Endothelial cell of umbilical vein (primary cell): ENCODE measurements at regions not wholly inside any gene's neighbourhood (a gene's known extent, or its start where the extent isn't known, plus 50 kb on each side); places are given as distances from the start of the nearest gene placed in this dataset.

ENCODE experiments used
- BruUV-seq: library from RNA; stranded (reverse); fragments of 400-500 nt; replicated peaks from 2 replicates; lab custom pipeline; 2021; lab: Mats Ljungman, UMichigan
- CTCF ChIA-PET: fragments of 300-600, 350-600 bp; sonication (Branson Sonifier 250); formaldehyde crosslinking; loops from one replicate; lab custom pipeline; 2021; ENCODE audit warnings: antibody characterized with exemption, inconsistent platforms; lab: Charles Lee
- POLR2A ChIA-PET: fragments of 300-600, 350-600 bp; sonication (Branson Sonifier 250); formaldehyde crosslinking; loops from one replicate; lab custom pipeline; 2021; ENCODE audit warnings: antibody characterized with exemption, inconsistent platforms; lab: Charles Lee
- DNase-seq: peaks from one replicate; pipeline ENCODE4 v3.0.0-alpha.2; 2011; ENCODE audit warnings: low read depth, low spot score
- FAIRE-seq: peaks from 2 replicates; lab custom pipeline; 2011; peaks lifted over from hg19 to GRCh38; lab: Jason Lieb, UNC
- H2AFZ ChIP-seq: 2 replicates; pipeline ENCODE4 v1.6.0; 2012; ENCODE audit warnings: low read depth, low read length, control low read depth, inconsistent platforms
- H3K27ac ChIP-seq: 2 replicates; pipeline ENCODE4 v1.5.1; 2011; ENCODE audit warnings: low read depth, mild to moderate bottlenecking, control low read depth, low read length, moderate library complexity; ENCODE audit not compliant: insufficient read depth
- H3K27me3 ChIP-seq, 2 experiments: 2 replicates each; pipeline versions ENCODE4 v1.6.0 to v1.6.1; 2011; ENCODE audit warnings: low read length in 2 of 2, mixed read lengths in 1 of 2; ENCODE audit not compliant: control insufficient read depth in 2 of 2, insufficient read depth in 2 of 2
- H3K36me3 ChIP-seq, 2 experiments: 2 replicates in 1 of 2; 3 replicates in 1 of 2; pipeline ENCODE4 v1.5.1; 2011; ENCODE audit warnings: low read length in 2 of 2, mild to moderate bottlenecking in 1 of 2, moderate library complexity in 1 of 2; ENCODE audit not compliant: control insufficient read depth in 2 of 2, insufficient read depth in 2 of 2; ENCODE audit errors: extremely low read depth in 1 of 2
- H3K4me1 ChIP-seq: 3 replicates; pipeline ENCODE4 v1.5.1; 2011; ENCODE audit warnings: mild to moderate bottlenecking, low read length; ENCODE audit not compliant: control insufficient read depth, insufficient read depth; ENCODE audit errors: extremely low read depth
- H3K4me2 ChIP-seq: 2 replicates; pipeline ENCODE4 v1.6.1; 2011; ENCODE audit warnings: low read length, control low read depth, mixed read lengths; ENCODE audit not compliant: insufficient read depth
- H3K4me3 ChIP-seq, 3 experiments: fragments of 200-600 bp in 1 of 3; sonication (generic), shearing (Covaris generic) in 1 of 3; replicated peaks in 1 of 3; 2 replicates each; pipeline ENCODE4 v1.5.1; 2011 to 2016; ENCODE audit warnings: control low read depth in 3 of 3, low read length in 3 of 3, mild to moderate bottlenecking in 2 of 3, inconsistent platforms in 1 of 3, low read depth in 1 of 3, moderate library complexity in 1 of 3; ENCODE audit not compliant: insufficient read depth in 1 of 3
- H3K79me2 ChIP-seq: 2 replicates; pipeline ENCODE4 v1.6.0; 2012; ENCODE audit warnings: low read length, inconsistent platforms; ENCODE audit not compliant: control insufficient read depth, insufficient read depth
- H3K9ac ChIP-seq: replicated peaks from 2 replicates; pipeline ENCODE3; 2011; ENCODE audit warnings: low read length, control low read depth; ENCODE audit not compliant: insufficient read depth; ENCODE audit errors: extremely low read depth
- H3K9me1 ChIP-seq: replicated peaks from 3 replicates; pipeline ENCODE4 v1.6.0; 2011; ENCODE audit warnings: mild to moderate bottlenecking, low read length; ENCODE audit not compliant: control insufficient read depth, insufficient read depth; ENCODE audit errors: extremely low read depth
- H3K9me3 ChIP-seq: replicated peaks from 2 replicates; pipeline ENCODE4 v1.5.1; 2012; ENCODE audit warnings: low read length, inconsistent platforms; ENCODE audit not compliant: control insufficient read depth, insufficient read depth
- H4K20me1 ChIP-seq: replicated peaks from 2 replicates; pipeline ENCODE3; 2011; ENCODE audit warnings: mild to moderate bottlenecking, low read length; ENCODE audit not compliant: control insufficient read depth, insufficient read depth; ENCODE audit errors: extremely low read depth
- EZH2 ChIP-seq: IDR thresholded peaks from 2 replicates; pipeline ENCODE4 v1.6.1; 2012; ENCODE audit warnings: borderline replicate concordance, low read depth, mild to moderate bottlenecking, moderate library complexity, low read length, inconsistent platforms; ENCODE audit not compliant: severe bottlenecking
- FOS ChIP-seq: IDR thresholded peaks from 2 replicates; pipeline ENCODE4 v1.6.1; 2011; ENCODE audit warnings: mild to moderate bottlenecking, low read length, moderate library complexity, borderline replicate concordance; ENCODE audit not compliant: insufficient read depth
- GATA2 ChIP-seq: IDR thresholded peaks from 2 replicates; pipeline ENCODE4 v1.7.0; 2011; ENCODE audit warnings: low read depth, mild to moderate bottlenecking, moderate library complexity, mixed read lengths, low read length; ENCODE audit not compliant: insufficient read length, insufficient read depth
- JUN ChIP-seq: IDR thresholded peaks from 2 replicates; pipeline ENCODE4 v1.6.1; 2011; ENCODE audit warnings: borderline replicate concordance, low read depth; ENCODE audit not compliant: insufficient read length, insufficient read depth
- MAX ChIP-seq: IDR thresholded peaks from 2 replicates; pipeline ENCODE4 v1.6.1; 2011; ENCODE audit not compliant: insufficient read depth, insufficient read length
- MYC ChIP-seq: IDR thresholded peaks from one replicate; pipeline ENCODE4 v1.6.1; 2011; ENCODE audit warnings: mild to moderate bottlenecking, low read depth, low read length
- POLR2A ChIP-seq: IDR thresholded peaks from 2 replicates; pipeline ENCODE4 v1.6.1; 2012; ENCODE audit warnings: low read depth, mild to moderate bottlenecking, control low read depth, low read length
- POLR2AphosphoS5 ChIP-seq: IDR thresholded peaks from 2 replicates; pipeline ENCODE4 v1.6.1; 2012; ENCODE audit warnings: low read depth, mild to moderate bottlenecking, control low read depth, low read length, moderate library complexity; ENCODE audit not compliant: insufficient read depth
- dilution Hi-C: fragments of 300-500 bp; cut with MboI; formaldehyde crosslinking; loops from one replicate; pipeline ENCODE4 v1.15.0; 2019; ENCODE audit warnings: low sequenced_read_pairs; ENCODE audit not compliant: extremely low pct_ligation_motif_present
- intact Hi-C: fragments of 100-400 bp; cut with micrococcal nuclease; formaldehyde crosslinking; loops from one replicate; pipeline ENCODE4 v1.10.0; 2022
- TF ChIP-seq, protein P1 (sequence below), 2 donors: IDR thresholded peaks; 1 replicate in 1 of 2; 2 replicates in 1 of 2; pipeline ENCODE4 v1.5.1; 2011; ENCODE audit warnings: low read length in 2 of 2, mild to moderate bottlenecking in 2 of 2, moderate library complexity in 2 of 2, control low read depth in 1 of 2, inconsistent platforms in 1 of 2, low read depth in 1 of 2; ENCODE audit not compliant: insufficient read depth in 1 of 2; ENCODE audit errors: extremely low read depth in 1 of 2

DNA sequence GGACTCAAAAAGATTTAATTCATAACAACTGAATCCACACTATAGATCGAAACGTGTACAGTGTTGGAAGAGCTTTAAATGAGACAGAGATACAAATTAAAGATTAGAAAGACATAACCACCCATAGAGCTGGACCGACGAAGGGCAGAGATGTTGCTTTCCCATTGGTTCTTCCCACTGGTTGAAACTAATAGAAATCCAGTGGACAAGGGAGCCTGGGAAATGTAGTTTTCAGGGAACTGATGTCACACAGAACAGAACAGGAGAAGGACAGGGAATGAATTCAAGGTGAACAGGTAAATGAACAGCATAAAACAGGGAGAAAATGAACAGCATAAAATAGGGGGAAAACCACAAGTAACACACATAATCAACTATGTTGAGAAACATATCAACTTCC is 328.7 kb downstream of the ZNF621 start:
- Histone ChIP-seq H2AFZ (no peak overlapping the region), H3K36me3 (no peaks in the 10 kb centered on the region), H3K4me3 (no peak overlapping the region), H3K9me1 (no peaks in the 10 kb centered on the region), H3K79me2 (no peaks in the 10 kb centered on the region), H3K9me3 (no peaks in the 10 kb centered on the region), H3K4me2 (no peak overlapping the region), H3K9ac (no peak overlapping the region), H4K20me1 (no peaks in the 10 kb centered on the region), H3K4me1 (no peaks in the 10 kb centered on the region), H3K27ac (no peak overlapping the region), H3K27me3 (no peaks in the 10 kb centered on the region)
- intact Hi-C loops, result no loop called here
- dilution Hi-C loops, result no loop called here
- POLR2A ChIA-PET, result no interaction called here
- TF ChIP-seq, protein P1, sequence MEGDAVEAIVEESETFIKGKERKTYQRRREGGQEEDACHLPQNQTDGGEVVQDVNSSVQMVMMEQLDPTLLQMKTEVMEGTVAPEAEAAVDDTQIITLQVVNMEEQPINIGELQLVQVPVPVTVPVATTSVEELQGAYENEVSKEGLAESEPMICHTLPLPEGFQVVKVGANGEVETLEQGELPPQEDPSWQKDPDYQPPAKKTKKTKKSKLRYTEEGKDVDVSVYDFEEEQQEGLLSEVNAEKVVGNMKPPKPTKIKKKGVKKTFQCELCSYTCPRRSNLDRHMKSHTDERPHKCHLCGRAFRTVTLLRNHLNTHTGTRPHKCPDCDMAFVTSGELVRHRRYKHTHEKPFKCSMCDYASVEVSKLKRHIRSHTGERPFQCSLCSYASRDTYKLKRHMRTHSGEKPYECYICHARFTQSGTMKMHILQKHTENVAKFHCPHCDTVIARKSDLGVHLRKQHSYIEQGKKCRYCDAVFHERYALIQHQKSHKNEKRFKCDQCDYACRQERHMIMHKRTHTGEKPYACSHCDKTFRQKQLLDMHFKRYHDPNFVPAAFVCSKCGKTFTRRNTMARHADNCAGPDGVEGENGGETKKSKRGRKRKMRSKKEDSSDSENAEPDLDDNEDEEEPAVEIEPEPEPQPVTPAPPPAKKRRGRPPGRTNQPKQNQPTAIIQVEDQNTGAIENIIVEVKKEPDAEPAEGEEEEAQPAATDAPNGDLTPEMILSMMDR (IDR thresholded peaks at IDR 0.05; ENCODE audit: extremely low read depth in 1 of 2, insufficient read depth in 1 of 2, low read depth in 1 of 2, low read length in 2 of 2), result no peak
- TF ChIP-seq MAX (no peak), FOS (no peak), EZH2 (no peak), GATA2 (no peak), MYC (no peak), JUN (no peak), POLR2AphosphoS5 (no peak), POLR2A (no peak)
- FAIRE-seq (no peak), DNase-seq (no peak)
- BruUV-seq, result no TSS peak
- CTCF ChIA-PET, result no interaction called here
